HEK293 (cell line): ENCODE measurements at regions not wholly inside any gene's neighbourhood (a gene's known extent, or its start where the extent isn't known, plus 50 kb on each side); places are given as distances from the start of the nearest gene placed in this dataset.

ENCODE experiments used
- CTCF ChIA-PET: fragments of 350-600 bp; formaldehyde crosslinking; extraction: SDS; loops from one replicate; lab custom pipeline; 2021; ENCODE audit warnings: antibody characterized with exemption; lab: Yijun Ruan, JAX
- POLR2A ChIA-PET: fragments of 300-600 bp; formaldehyde crosslinking; extraction: SDS; loops from one replicate; lab custom pipeline; 2020; ENCODE audit warnings: antibody characterized with exemption, inconsistent platforms; lab: Yijun Ruan, JAX
- H3K27ac ChIP-seq: fragments of 200-500 bp; sonication (Bioruptor generic); 2 replicates; pipeline ENCODE4 v1.5.1; 2014; ENCODE audit warnings: low read depth, low read length, control low read depth, inconsistent platforms; ENCODE audit errors: extremely low read depth
- H3K36me3 ChIP-seq, 2 experiments: fragments of 200-500 bp in 1 of 2; sonication (Bioruptor generic) in 1 of 2; 1 replicate in 1 of 2; 2 replicates in 1 of 2; pipeline ENCODE4 v1.5.1; 2014 to 2017; ENCODE audit warnings: inconsistent platforms in 2 of 2, low read length in 2 of 2; ENCODE audit not compliant: control insufficient read depth in 2 of 2, insufficient read depth in 1 of 2
- H3K4me1 ChIP-seq: fragments of 200-500 bp; sonication (Bioruptor generic); 2 replicates; pipeline ENCODE4 v1.5.1; 2014; ENCODE audit warnings: mild to moderate bottlenecking, low read length, inconsistent platforms; ENCODE audit not compliant: control insufficient read depth, insufficient read depth
- H3K4me3 ChIP-seq: 2 replicates; pipeline ENCODE4 v1.5.1; 2011; ENCODE audit warnings: low read depth, mild to moderate bottlenecking, control low read depth, low read length, moderate library complexity
- H3K9me3 ChIP-seq: fragments of 200-500 bp; sonication (Bioruptor generic); 2 replicates; pipeline ENCODE4 v1.5.1; 2014; ENCODE audit warnings: low read depth, low read length, inconsistent platforms; ENCODE audit not compliant: control insufficient read depth, insufficient read depth
- FEZF1 ChIP-seq: fragments of 450-650 bp; formaldehyde crosslinking; IDR thresholded peaks from 2 replicates; pipeline ENCODE4 v1.5.1; 2016; ENCODE audit warnings: missing biosample characterization, missing genetic modification characterization
- HOXA7 ChIP-seq: sonication (generic); formaldehyde crosslinking; IDR thresholded peaks from 2 replicates; pipeline ENCODE4 v1.8.1; 2022; ENCODE audit warnings: missing genetic modification reagents, borderline replicate concordance
- KLF1 ChIP-seq: fragments of 450-650 bp; formaldehyde crosslinking; IDR thresholded peaks from 2 replicates; pipeline ENCODE4 v1.5.1; 2016; ENCODE audit warnings: missing biosample characterization, missing genetic modification characterization
- KLF7 ChIP-seq: fragments of 450-650 bp; formaldehyde crosslinking; IDR thresholded peaks from 2 replicates; pipeline ENCODE4 v1.5.1; 2016; ENCODE audit warnings: missing biosample characterization, missing genetic modification characterization, borderline replicate concordance
- MZF1 ChIP-seq: fragments of 450-650 bp; formaldehyde crosslinking; IDR thresholded peaks from 2 replicates; pipeline ENCODE4 v1.5.1; 2017; ENCODE audit warnings: missing biosample characterization, missing genetic modification characterization, borderline replicate concordance
- SETDB1 ChIP-seq: IDR thresholded peaks from one replicate; pipeline ENCODE4 v1.6.1; 2017; ENCODE audit warnings: mild to moderate bottlenecking, low read length, moderate library complexity, mixed read lengths; ENCODE audit not compliant: insufficient read length
- ZFP41 ChIP-seq: fragments of 450-650 bp; formaldehyde crosslinking; IDR thresholded peaks from 2 replicates; pipeline ENCODE4 v1.5.1; 2016; ENCODE audit warnings: missing biosample characterization, missing genetic modification characterization, borderline replicate concordance
- ZIC2 ChIP-seq: fragments of 450-650 bp; formaldehyde crosslinking; IDR thresholded peaks from 2 replicates; pipeline ENCODE4 v1.5.1; 2016; ENCODE audit warnings: missing biosample characterization, missing genetic modification characterization
- ZNF138 ChIP-seq: fragments of 450-650 bp; formaldehyde crosslinking; IDR thresholded peaks from 2 replicates; pipeline ENCODE4 v1.5.1; 2016; ENCODE audit warnings: missing biosample characterization, missing genetic modification characterization, borderline replicate concordance
- ZNF157 ChIP-seq: fragments of 450-650 bp; formaldehyde crosslinking; IDR thresholded peaks from 2 replicates; pipeline ENCODE4 v1.5.1; 2016; ENCODE audit warnings: missing biosample characterization, missing genetic modification characterization
- ZNF169 ChIP-seq: fragments of 450-650 bp; formaldehyde crosslinking; IDR thresholded peaks from 2 replicates; pipeline ENCODE4 v1.5.1; 2016; ENCODE audit warnings: missing biosample characterization, missing genetic modification characterization
- ZNF248 ChIP-seq: fragments of 450-650 bp; formaldehyde crosslinking; IDR thresholded peaks from 2 replicates; pipeline ENCODE4 v1.5.1; 2017; ENCODE audit warnings: missing biosample characterization, missing genetic modification characterization
- ZNF426 ChIP-seq: fragments of 450-650 bp; formaldehyde crosslinking; IDR thresholded peaks from 2 replicates; pipeline ENCODE4 v1.5.1; 2017; ENCODE audit warnings: missing biosample characterization, missing genetic modification characterization, mild to moderate bottlenecking, inconsistent platforms, moderate library complexity
- ZNF544 ChIP-seq: fragments of 450-650 bp; formaldehyde crosslinking; IDR thresholded peaks from 2 replicates; pipeline ENCODE4 v1.5.0; 2017; ENCODE audit warnings: missing biosample characterization, missing genetic modification characterization
- ZNF596 ChIP-seq: fragments of 450-650 bp; IDR thresholded peaks from 2 replicates; pipeline ENCODE4 v1.5.0; 2018; ENCODE audit warnings: missing biosample characterization, mild to moderate bottlenecking, missing genetic modification characterization, moderate library complexity
- ZNF624 ChIP-seq: fragments of 450-650 bp; formaldehyde crosslinking; IDR thresholded peaks from 2 replicates; pipeline ENCODE4 v1.5.1; 2017; ENCODE audit warnings: missing biosample characterization, missing genetic modification characterization
- ZNF670 ChIP-seq: fragments of 450-650 bp; formaldehyde crosslinking; IDR thresholded peaks from 2 replicates; pipeline ENCODE4 v1.5.1; 2016; ENCODE audit warnings: missing biosample characterization, missing genetic modification characterization, low read depth
- ZNF76 ChIP-seq: fragments of 450-650 bp; formaldehyde crosslinking; IDR thresholded peaks from 2 replicates; pipeline ENCODE4; 2016; ENCODE audit warnings: low read depth, missing biosample characterization, missing genetic modification characterization, borderline replicate concordance
- ZNF792 ChIP-seq: fragments of 450-650 bp; formaldehyde crosslinking; IDR thresholded peaks from 2 replicates; pipeline ENCODE4 v1.5.1; 2016; ENCODE audit warnings: missing biosample characterization, missing genetic modification characterization
- TF ChIP-seq, protein P1 (sequence below): fragments of 450-650 bp; formaldehyde crosslinking; IDR thresholded peaks from 2 replicates; pipeline ENCODE4 v1.5.1; 2016; ENCODE audit warnings: missing biosample characterization, missing genetic modification characterization, borderline replicate concordance
- TF ChIP-seq, protein P2 (sequence below): fragments of 450-650 bp; IDR thresholded peaks from 2 replicates; pipeline ENCODE4 v1.5.1; 2018; ENCODE audit warnings: missing biosample characterization, missing genetic modification characterization
- TF ChIP-seq, protein P3 (sequence below): fragments of 450-650 bp; formaldehyde crosslinking; IDR thresholded peaks from 2 replicates; pipeline ENCODE4 v1.5.1; 2016; ENCODE audit warnings: missing biosample characterization, missing genetic modification characterization
- TF ChIP-seq, protein P4 (sequence below): fragments of 450-650 bp; formaldehyde crosslinking; IDR thresholded peaks from 2 replicates; pipeline ENCODE4 v1.5.1; 2016; ENCODE audit warnings: missing biosample characterization, missing genetic modification characterization

DNA sequence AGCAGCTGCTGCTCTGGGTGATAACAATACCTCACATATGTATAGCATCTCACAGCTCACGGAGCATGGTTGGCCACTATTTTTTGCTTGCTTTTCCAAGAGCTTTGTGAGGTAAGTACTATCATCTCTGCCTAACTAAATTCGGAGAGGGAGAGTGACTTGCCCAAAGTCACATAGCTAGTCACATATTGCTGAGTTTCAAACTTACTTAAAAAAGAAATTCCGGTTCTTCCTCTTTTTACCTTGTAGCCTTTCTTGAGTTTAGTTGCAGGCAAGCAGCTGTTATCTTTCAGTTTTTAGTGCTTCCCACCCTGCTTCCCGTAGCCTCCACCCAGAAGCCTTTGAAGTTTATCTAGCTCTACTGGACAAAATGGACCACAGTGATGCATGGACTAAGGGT lies 309.2 kb downstream of the PDCD6IP start:
- ChIA-PET POLR2A (no interaction called here), CTCF (interaction anchor here (0.6 to 1.1 kb wide), 5 partner anchors 114 to 1840 kb away, joined by 3 to 6 read pairs (median 3); no protein-coding TSS in a partner anchor)
- H3K27ac ChIP-seq = no peak overlapping the region
- no peaks in the 10 kb centered on the region for H3K4me1 ChIP-seq
- no peaks in the 10 kb centered on the region for H3K9me3 ChIP-seq
- H3K36me3 ChIP-seq = no peaks in the 10 kb centered on the region
- no peak for TF ChIP-seq ZNF426
- TF ChIP-seq, protein P1, sequence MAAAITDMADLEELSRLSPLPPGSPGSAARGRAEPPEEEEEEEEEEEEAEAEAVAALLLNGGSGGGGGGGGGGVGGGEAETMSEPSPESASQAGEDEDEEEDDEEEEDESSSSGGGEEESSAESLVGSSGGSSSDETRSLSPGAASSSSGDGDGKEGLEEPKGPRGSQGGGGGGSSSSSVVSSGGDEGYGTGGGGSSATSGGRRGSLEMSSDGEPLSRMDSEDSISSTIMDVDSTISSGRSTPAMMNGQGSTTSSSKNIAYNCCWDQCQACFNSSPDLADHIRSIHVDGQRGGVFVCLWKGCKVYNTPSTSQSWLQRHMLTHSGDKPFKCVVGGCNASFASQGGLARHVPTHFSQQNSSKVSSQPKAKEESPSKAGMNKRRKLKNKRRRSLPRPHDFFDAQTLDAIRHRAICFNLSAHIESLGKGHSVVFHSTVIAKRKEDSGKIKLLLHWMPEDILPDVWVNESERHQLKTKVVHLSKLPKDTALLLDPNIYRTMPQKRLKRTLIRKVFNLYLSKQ (tag by site-specific recombination) = no peak
- no peak for TF ChIP-seq KLF1 (tag by site-specific recombination)
- TF ChIP-seq, protein P2, sequence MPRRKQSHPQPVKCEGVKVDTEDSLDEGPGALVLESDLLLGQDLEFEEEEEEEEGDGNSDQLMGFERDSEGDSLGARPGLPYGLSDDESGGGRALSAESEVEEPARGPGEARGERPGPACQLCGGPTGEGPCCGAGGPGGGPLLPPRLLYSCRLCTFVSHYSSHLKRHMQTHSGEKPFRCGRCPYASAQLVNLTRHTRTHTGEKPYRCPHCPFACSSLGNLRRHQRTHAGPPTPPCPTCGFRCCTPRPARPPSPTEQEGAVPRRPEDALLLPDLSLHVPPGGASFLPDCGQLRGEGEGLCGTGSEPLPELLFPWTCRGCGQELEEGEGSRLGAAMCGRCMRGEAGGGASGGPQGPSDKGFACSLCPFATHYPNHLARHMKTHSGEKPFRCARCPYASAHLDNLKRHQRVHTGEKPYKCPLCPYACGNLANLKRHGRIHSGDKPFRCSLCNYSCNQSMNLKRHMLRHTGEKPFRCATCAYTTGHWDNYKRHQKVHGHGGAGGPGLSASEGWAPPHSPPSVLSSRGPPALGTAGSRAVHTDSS (tag by site-specific recombination) = no peak
- no peak for TF ChIP-seq ZNF670
- no peak for TF ChIP-seq ZFP41 (tag by site-specific recombination)
- TF ChIP-seq FEZF1 (tag by site-specific recombination) = no peak
- TF ChIP-seq ZNF792 (tag by site-specific recombination) = no peak
- TF ChIP-seq ZNF544 (tag by site-specific recombination) = no peak
- TF ChIP-seq MZF1 = no peak
- TF ChIP-seq, protein P3, sequence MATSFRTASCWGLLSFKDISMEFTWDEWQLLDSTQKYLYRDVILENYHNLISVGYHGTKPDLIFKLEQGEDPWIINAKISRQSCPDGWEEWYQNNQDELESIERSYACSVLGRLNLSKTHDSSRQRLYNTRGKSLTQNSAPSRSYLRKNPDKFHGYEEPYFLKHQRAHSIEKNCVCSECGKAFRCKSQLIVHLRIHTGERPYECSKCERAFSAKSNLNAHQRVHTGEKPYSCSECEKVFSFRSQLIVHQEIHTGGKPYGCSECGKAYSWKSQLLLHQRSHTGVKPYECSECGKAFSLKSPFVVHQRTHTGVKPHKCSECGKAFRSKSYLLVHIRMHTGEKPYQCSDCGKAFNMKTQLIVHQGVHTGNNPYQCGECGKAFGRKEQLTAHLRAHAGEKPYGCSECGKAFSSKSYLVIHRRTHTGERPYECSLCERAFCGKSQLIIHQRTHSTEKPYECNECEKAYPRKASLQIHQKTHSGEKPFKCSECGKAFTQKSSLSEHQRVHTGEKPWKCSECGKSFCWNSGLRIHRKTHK (tag by site-specific recombination) = no peak
- TF ChIP-seq ZNF138 (tag by site-specific recombination) = no peak
- no peak overlapping the region for H3K4me3 ChIP-seq

DNA sequence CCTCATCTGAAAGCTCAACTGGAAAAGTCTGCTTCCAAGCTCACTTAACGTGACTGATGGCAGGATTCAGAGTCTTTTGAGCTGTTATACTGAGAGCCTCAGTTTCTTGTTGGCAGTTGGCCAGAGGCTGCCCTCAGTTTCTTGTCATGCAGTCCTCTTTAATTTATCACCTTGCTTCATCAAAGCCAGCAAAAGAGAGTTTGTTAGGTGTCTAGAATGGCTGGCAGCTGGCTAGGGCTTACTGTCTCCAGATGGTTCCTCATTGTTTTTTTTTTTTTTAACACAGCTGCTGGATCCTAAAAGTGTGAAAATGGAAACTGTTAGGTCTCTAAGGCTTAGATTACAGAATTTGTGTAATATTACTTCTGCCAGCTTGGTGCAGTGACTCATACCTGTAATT lies 310.6 kb downstream of the PDCD6IP start:
- Histone ChIP-seq H3K4me1 (no peaks in the 10 kb centered on the region), H3K27ac (no peak overlapping the region), H3K4me3 (no peak overlapping the region), H3K9me3 (no peaks in the 10 kb centered on the region), H3K36me3 (no peaks in the 10 kb centered on the region)
- CTCF ChIA-PET = interaction anchor here (1.2 kb wide), 1 partner anchor 151 kb away, joined by 3 read pairs; no protein-coding TSS in a partner anchor
- TF ChIP-seq ZIC2 (tag by site-specific recombination) (no peak), ZNF169 (tag by site-specific recombination) (no peak), KLF7 (tag by site-specific recombination) (no peak), ZNF248 (no peak), ZNF624 (tag by site-specific recombination) (no peak), SETDB1 (no peak), HOXA7 (CRISPR knock-in tag) (no peak), ZNF596 (tag by site-specific recombination) (no peak), ZNF157 (tag by site-specific recombination) (no peak), ZNF76 (tag by site-specific recombination) (no peak)
- TF ChIP-seq, protein P4, sequence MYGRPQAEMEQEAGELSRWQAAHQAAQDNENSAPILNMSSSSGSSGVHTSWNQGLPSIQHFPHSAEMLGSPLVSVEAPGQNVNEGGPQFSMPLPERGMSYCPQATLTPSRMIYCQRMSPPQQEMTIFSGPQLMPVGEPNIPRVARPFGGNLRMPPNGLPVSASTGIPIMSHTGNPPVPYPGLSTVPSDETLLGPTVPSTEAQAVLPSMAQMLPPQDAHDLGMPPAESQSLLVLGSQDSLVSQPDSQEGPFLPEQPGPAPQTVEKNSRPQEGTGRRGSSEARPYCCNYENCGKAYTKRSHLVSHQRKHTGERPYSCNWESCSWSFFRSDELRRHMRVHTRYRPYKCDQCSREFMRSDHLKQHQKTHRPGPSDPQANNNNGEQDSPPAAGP (tag by site-specific recombination) = no peak
- POLR2A ChIA-PET = no interaction called here
